NCI-H2196 (cell line): ENCODE measurements at regions not wholly inside any gene's neighbourhood (a gene's known extent, or its start where the extent isn't known, plus 50 kb on each side); places are given as distances from the start of the nearest gene placed in this dataset.
A peak's percentile ranks its signal among the peaks of the same experiment; 100 is the strongest.

ENCODE experiments used
- DNase-seq: peaks from one replicate; lab custom pipeline; 2025; ENCODE audit not compliant: unreplicated experiment; lab: John Stamatoyannopoulos, UW

GRCh38 chr4:145251391-145251790 is 71.0 kb upstream of the OTUD4 start:
- DNase-seq, result no peak

GRCh38 chr4:145248971-145249370 is 68.6 kb upstream of the OTUD4 start:
- no peak for DNase-seq

GRCh38 chr4:145248502-145248901 is 68.1 kb upstream of the OTUD4 start:
- DNase-seq, result no peak

GRCh38 chr4:145234091-145234706 is 53.8 kb upstream of the OTUD4 start:
- peak; percentile 6 for DNase-seq

- DNase-seq, result no peak
Observed at GRCh38 chr4:145231906-145232700, 51.7 kb upstream of the OTUD4 start.

- DNase-seq, result no peak
Observed at GRCh38 chr4:145230726-145231125, 50.3 kb upstream of the OTUD4 start.
